GM12874 (cell line): ENCODE measurements at regions not wholly inside any gene's neighbourhood (a gene's known extent, or its start where the extent isn't known, plus 50 kb on each side); places are given as distances from the start of the nearest gene placed in this dataset.

Experiments
- CTCF ChIP-seq: IDR thresholded peaks from 2 replicates; pipeline ENCODE4 v1.5.1; 2011; ENCODE audit warnings: low read depth, mild to moderate bottlenecking, control low read depth, low read length, moderate library complexity; ENCODE audit not compliant: insufficient read depth

GRCh38 chr1:70717211-70717610 lies 306.1 kb downstream of the CTH start:
- no peak for TF ChIP-seq CTCF

GRCh38 chr1:70717656-70718055 lies 306.6 kb downstream of the CTH start:
- no peak for TF ChIP-seq CTCF

GRCh38 chr1:70718086-70718630 lies 307.1 kb downstream of the CTH start:
- no peak for TF ChIP-seq CTCF

GRCh38 chr1:70719154-70719553 lies 308.1 kb downstream of the CTH start:
- TF ChIP-seq CTCF, result no peak

GRCh38 chr1:70720109-70720508 lies 309.0 kb downstream of the CTH start:
- TF ChIP-seq CTCF, result no peak

GRCh38 chr1:70720521-70720920 lies 309.5 kb downstream of the CTH start:
- TF ChIP-seq CTCF, result no peak

GRCh38 chr1:70727886-70728489 lies 316.9 kb downstream of the CTH start:
- TF ChIP-seq CTCF, result no peak
